ENCODE measurements at regions not wholly inside any gene's neighbourhood (a gene's known extent, or its start where the extent isn't known, plus 50 kb on each side); places are given as distances from the start of the nearest gene placed in this dataset.

GRCh38 chr6:147868427-147869190 lies 360.1 kb downstream of the SAMD5 start:
- DNase-seq, result no peak

DNA sequence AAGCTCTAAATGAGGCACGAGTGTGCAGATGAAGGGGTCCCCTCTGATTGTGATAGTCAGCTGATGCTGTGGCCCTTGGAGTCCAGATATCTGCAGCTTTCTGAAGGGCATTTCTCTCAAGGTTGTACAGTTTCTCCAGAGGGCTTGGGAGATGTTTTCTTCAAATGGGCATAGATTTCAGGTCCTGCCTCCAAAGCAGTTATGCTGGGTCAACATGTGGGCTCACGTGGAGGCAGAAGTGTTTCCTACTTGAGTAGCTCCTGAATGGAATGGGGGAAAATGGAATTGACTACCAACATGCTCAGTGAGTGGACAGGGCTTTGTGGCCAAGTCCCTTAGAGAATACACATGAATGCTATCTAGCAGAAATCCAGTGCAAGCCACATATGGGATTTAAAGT lies 360.7 kb downstream of the SAMD5 start:
- DNase-seq, result no peak

- DNase-seq, result no peak
These were observed 361.4 kb downstream of the SAMD5 start for GRCh38 chr6:147869869-147870268.

GRCh38 chr6:147870506-147871110 lies 362.1 kb downstream of the SAMD5 start:
- DNase-seq, result no peak

DNA sequence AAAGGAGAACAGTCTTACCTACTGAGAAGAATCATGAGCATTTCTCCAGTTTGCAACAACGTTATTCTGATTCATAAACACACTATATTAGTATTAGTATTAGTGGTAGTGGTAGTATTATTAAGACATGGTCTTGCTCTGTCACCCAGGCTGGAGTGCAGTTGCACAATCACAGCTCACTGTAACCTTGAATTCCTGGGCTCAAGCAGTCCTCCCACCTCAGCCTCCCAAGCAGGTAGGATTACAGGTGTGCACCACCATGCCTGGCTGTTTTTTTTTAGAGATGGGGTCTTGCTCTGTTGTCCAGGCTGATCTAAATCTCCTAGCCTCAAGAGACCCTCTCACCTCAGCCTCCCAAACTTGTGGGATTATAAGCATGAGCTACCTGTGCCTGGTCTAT lies 363.5 kb downstream of the SAMD5 start:
- no peak for DNase-seq

GRCh38 chr6:147873816-147874215 lies 365.3 kb downstream of the SAMD5 start:
- DNase-seq, result no peak

DNA sequence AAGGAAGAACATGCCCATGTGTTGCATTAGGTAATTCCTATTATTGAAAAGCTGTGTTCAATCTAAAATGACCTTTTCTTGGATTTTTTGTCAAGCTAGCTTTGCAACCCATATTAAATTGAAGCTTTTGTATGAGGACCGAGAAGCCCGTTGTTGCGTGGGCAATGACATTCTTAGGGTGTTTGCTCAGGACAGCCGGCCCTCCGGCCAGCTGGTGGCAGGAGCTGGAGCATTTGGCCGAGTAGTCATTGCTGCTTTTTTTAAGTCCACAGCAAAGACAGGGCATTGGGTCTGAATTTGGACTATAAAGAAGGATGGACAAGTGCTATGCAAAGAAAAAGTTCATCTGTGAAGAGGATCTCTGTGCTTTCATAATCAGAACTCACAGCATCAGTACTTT lies 365.8 kb downstream of the SAMD5 start:
- no peak for DNase-seq

DNA sequence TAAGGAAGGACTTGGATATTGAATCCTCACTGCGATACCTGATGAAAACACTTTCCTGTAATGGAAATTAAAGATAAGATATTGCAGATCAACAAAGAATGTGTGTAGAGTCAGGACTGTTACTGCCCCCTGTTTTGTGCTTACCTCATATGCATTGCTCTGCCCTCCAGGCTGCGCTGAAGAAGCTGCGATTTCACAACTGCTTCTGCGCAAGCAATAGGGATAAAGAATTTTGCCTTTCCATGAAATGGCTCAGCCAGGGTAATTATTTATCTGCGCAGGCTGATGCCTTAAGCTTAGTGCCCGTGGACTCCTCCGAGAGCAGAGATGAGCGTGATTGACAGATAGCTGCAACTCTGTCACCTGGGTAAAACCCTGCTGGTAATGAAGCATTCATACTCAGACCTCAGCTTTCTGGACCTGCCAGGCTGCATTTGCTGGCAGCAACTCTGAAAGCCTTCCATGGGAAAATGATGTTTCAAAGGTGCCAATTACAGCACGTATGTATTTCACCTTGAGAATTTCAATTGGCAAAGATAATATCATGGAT lies 370.6 kb downstream of the SAMD5 start:
- DNase-seq, result no peak

DNA sequence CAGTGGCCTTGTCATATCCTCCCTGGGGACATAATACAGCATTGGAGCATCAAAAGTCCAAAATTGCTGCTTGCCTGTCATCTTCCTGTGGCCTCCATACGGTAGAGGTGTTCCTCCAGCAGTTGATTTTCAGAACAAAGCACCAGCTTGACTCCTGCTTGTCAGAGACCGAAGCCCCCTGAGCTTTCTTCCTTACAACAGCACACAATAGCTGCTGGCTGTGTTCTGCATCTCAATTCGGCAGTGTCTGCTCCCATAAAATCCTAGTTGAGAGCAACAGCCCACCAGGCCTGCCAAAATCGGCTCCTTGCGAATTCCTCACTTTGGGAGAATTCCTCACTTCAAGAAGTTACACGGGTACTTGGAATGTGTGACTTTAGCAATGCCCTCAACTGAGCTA lies 372.9 kb downstream of the SAMD5 start:
- DNase-seq, result no peak

DNA sequence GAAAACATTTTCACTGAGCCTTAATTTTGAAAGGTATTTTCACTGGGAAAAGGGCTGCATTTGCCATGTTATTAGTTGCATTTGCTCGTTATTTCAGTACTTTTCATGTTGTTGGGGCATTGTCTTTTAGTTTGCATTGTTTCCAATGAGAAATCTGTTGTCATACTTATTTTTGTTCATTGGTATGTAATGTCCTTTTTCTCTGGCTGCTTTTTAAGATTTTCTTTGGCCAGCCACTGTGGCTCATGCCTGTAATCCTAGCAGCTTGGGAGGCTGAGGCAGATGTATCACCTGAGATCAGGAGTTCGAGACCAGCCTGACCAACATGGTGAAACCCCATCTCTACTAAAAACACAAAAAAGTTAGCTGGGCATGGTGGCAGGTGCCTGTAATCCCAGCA lies 379.9 kb downstream of the SAMD5 start:
- DNase-seq, result no peak

DNA sequence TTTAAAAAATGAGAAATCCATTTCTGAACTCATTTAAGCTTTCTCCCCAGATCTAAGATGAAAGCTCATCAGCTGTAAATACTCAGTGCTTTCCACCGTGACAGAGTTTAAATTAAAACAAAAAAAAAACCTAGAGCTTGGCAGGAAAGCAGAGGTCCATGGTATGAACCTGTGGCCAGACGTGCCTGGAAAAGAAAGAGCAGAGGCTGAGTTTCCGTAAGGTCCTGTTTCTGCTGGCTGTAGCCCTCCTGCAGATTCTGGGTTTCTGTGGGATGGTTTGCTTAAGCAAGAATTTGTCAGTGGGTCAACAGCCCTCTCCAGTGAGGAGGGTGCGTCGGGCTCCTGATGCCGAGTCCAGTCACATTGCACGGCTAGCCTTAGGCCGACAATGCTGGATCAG lies 383.2 kb downstream of the SAMD5 start:
- DNase-seq, result no peak

- DNase-seq, result no peak
These were observed 384.0 kb downstream of the SAMD5 start for GRCh38 chr6:147892476-147892875.

DNA sequence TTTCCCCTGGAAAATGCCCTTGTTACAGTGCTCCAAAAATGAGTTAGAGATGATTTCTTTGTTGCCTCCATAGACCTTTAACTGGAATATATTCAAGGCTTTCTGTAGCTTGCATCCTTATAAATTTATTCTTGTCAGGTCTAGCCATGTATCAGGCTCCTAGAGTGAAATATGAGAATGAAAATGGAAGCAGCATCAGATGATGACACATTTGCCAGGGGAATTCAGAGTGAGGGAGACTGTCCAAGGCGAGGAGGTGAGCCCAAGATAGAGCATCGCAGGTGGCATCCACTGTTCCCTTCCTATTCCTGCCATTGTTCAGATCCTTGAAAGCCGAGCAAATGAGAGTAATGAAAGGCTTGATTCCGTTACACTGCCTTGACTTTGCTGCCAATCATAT lies 386.8 kb downstream of the SAMD5 start:
- no peak for DNase-seq

GRCh38 chr6:147900247-147900830 lies 391.8 kb downstream of the SAMD5 start:
- DNase-seq, result no peak

DNA sequence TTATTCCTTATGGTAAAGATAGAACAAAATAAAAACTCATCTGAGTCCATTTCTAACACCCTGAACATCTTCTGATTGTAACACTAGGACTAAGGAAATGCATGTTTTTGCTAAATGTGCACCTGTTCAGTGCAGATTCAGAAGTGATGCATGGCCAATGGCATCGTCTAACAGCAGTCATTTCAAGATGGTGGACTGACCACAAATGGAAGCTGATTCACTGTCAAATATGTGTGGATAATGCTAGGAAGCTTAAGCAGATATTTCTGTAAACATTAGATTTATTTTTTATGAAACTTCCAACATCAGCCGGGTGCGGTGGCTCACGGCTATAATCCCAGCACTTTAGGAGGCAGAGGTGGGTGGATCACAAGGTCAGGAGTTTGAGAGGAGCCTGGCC lies 394.8 kb downstream of the SAMD5 start:
- no peak for DNase-seq

GRCh38 chr6:147903931-147904330 lies 395.4 kb downstream of the SAMD5 start:
- no peak for DNase-seq

GRCh38 chr6:147904416-147904815 lies 395.9 kb downstream of the SAMD5 start:
- DNase-seq, result no peak

GRCh38 chr6:147905711-147906110 lies 397.2 kb downstream of the SAMD5 start:
- no peak for DNase-seq

GRCh38 chr6:147906361-147906760 lies 397.9 kb downstream of the SAMD5 start:
- DNase-seq, result no peak

DNA sequence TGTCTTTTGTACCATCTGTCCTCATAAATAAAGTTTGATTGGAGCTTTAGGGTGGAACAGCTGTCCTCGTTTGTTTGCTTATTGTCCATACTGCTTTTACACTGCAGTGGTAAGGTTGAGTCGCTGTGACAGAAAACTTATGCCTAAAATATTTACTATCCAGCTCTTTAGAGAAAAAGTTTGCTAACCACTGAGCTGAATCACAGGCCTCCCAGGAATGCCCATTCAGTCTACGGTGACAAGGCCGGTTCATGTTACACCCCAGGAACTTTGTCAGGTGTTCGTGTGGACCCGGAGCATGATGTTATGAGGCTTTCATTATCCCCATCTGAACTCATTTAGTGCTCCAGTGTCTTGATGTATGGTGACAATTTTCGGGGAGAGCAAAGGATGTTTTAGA lies 401.1 kb downstream of the SAMD5 start:
- DNase-seq, result no peak

GRCh38 chr6:147910281-147910680 lies 401.8 kb downstream of the SAMD5 start:
- DNase-seq, result no peak

GRCh38 chr6:147911057-147911456 lies 402.6 kb downstream of the SAMD5 start:
- no peak for DNase-seq

DNA sequence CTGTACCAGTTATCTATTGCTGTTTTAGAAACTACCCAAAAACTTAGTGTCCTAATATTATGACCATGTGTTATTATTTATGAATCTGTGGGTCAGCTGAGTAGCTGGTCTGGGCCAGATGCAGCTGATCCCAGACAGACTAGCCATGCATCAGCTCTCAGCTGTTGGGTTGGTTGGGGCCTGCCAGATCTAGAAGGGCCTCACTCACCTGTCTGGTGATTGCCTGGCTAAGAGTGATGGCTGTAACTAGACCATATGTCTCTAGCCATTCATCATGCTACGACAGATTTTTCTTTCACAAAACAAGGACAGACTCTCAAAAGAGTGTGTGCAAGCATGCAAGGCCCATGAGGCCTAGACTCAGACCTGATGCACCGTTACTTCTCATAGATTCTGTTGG lies 403.2 kb downstream of the SAMD5 start:
- no peak for DNase-seq

DNA sequence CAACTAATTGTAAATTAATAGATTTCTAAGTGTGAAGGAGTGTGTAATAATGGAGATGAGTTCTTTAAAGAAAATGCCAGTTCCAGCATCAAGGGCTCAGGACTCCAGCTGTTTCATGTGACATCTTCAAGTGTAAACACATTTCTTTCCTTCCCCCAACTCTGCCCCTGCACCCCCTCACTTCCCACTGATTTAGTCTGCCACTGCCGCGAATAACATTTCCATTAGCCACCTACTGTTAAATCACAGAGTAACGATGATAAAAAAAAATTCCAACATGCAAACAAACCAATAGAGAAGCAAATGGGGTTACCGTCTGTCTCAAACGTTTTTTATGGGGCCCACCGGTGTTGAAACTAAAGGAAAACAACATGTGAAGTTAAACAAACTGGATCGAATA lies 414.3 kb downstream of the SAMD5 start:
- no peak for DNase-seq

All from C1 segment of cervical spinal cord (tissue), 14 donors.